ENCODE measurements at regions not wholly inside any gene's neighbourhood (a gene's known extent, or its start where the extent isn't known, plus 50 kb on each side); places are given as distances from the start of the nearest gene placed in this dataset.

GRCh38 chr3:113096188-113096892, 105.6 kb downstream of the GTPBP8 start:
- DNase-seq (ENCODE audit: low spot score), result no peak

DNA sequence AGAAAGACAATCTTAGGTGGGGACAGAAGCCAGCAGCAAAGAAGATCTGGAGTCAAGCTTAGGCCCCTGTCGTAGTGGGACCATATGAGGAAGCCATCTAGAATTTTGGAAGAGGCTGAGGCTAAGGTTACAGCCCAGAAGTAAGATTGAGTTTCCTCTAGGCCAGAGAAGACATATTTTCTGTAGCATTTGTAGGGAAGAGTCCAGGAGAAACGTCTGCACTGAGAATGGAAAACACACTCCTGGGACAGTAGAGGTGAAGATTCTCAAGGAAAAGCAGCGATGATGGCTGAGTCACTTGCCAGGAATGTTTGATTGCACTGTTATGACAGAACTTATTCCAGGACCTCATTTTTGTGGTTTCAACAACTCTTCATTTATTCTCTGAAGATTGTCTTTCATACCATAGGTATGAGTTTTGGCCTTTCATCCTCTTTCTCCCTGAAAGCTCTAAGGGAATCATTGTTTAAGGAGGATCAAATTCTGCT, 107.2 kb downstream of the GTPBP8 start:
- peak; percentile 93 for DNase-seq (ENCODE audit: low spot score)

DNA sequence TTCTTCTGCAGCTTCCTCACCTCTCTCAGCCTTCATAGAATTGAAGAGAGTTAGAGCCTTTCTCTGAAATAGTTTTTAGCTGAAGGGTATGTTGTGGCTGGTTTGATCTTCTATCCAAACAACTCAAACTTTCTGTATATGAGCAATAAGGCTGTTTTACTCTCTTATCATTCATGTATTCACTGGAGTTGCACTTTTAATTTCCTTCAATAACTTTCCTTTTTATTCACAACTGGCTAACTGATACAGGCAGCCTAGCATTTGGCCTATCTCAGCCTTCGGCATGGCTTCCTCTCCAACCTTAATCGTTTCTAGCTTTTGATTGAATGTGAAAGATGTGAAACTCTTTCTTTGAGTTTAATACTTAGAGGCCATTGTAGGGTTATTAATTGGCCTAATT, 109.3 kb downstream of the GTPBP8 start:
- DNase-seq (ENCODE audit: low spot score), result no peak

DNA sequence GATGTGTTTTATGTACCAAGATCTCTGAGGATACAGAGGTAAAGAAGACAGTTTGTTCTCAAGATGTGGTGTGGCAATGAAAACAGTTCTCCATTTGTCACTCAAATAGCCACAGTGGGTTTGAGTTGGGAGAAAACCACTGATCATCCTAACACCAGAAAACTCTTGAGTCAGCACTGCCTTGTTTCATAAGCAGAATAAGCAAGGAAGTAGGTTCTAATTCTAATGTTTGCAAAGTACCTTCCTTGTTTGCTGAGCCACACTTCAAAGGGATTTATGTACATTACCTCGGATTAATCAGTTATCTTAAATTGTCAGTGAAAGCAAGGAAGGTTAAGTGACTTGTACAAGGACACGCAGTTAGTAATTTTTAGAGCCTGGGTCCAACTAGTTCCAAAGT, 107.8 kb upstream of the BOC start:
- DNase-seq (ENCODE audit: low spot score), result no peak

- DNase-seq (ENCODE audit: low spot score), result no peak
Observed at GRCh38 chr3:113104357-113105092, 106.8 kb upstream of the BOC start.

GRCh38 chr3:113105093-113105449, 106.3 kb upstream of the BOC start:
- no peak for DNase-seq (ENCODE audit: low spot score)

GRCh38 chr3:113105966-113106660, 105.2 kb upstream of the BOC start:
- no peak for DNase-seq (ENCODE audit: low spot score)

GRCh38 chr3:113110267-113110666, 101.1 kb upstream of the BOC start:
- DNase-seq (ENCODE audit: low spot score), result no peak

GRCh38 chr3:113111011-113111707, 100.2 kb upstream of the BOC start:
- DNase-seq (ENCODE audit: low spot score), result peak; percentile 23

DNA sequence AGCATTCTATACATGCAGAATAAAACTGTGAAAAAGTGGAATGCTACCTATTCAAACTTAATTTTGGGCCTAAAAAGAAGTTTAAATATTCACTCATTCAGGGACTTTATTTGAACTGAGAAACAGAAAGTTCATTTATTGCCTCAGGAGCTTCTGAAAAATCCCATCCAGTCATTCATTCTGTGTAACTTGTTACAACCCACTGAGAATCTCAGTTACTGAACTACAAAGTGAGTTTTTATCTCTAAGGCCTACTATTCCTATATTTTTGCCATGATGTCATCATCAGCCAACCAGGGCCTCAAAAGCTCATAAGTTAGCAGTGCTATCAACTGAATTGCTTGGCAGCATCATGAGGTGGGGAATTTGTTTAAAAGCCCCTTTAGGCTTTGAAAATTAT, 98.0 kb upstream of the BOC start:
- DNase-seq (ENCODE audit: low spot score), result no peak

GRCh38 chr3:113117511-113118234, 93.7 kb upstream of the BOC start:
- peak; percentile 49 for DNase-seq (ENCODE audit: low spot score)

- no peak for DNase-seq (ENCODE audit: low spot score)
Observed at GRCh38 chr3:113118336-113118735, 93.0 kb upstream of the BOC start.

- no peak for DNase-seq (ENCODE audit: low spot score)
Observed at GRCh38 chr3:113124256-113124830, 87.0 kb upstream of the BOC start.

DNA sequence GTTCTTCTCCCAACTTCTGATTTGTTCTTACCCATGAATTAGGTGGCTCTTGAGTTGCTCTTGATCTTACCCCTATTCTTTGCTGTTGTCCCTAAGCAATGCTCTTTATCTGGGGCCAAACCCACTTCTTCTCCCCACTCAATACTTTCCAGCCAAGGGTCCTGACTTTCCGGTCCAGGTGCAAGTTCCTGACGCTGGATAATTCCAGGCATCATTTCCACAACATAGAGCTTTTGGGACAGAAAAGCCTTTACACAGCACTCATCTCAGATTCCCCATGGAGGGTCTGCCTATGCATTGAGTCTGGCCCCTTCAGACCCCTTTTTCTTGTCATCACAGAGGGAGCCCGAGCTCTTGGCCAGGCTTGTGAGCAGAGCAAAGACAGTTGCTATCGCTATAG, 85.4 kb upstream of the BOC start:
- no peak for DNase-seq (ENCODE audit: low spot score)

DNA sequence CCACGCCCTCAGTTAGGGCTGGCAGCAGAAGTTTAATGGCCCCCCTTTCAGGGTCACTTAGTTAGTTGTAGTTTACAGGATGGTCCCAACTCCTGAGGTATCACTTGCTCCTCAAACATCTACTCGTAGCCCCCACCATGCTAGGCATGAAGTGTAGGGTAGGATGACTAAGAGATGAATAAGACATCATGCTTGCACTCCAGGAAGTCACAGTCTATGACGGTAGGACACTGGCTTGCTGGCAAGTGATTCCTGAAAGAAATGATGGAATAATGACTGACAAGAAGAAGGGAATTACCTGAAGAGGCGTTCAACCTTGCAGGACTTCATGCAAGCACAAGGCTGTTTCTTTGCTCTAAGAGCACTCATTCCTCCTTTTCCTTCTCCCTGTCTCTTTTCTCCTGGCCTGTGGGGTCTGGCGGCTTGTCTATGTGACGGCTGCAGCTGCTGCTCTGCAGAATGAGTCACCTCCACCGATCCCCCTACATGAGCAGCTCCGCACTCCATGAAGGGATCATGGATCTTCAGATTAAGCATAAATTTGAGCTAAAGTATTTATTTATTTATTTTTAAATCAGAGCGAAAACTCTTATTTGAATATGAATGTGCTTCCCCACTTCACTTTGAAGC, 82.9 kb upstream of the BOC start:
- DNase-seq (ENCODE audit: low spot score), result peak; percentile 70

GRCh38 chr3:113129168-113129567, 82.2 kb upstream of the BOC start:
- no peak for DNase-seq (ENCODE audit: low spot score)

GRCh38 chr3:113132571-113132996, 78.8 kb upstream of the BOC start:
- peak; percentile 10 for DNase-seq (ENCODE audit: low spot score)

- DNase-seq (ENCODE audit: low spot score), result no peak
Observed at GRCh38 chr3:113133140-113133539, 78.2 kb upstream of the BOC start.

- DNase-seq (ENCODE audit: low spot score), result peak; percentile 29
Observed at GRCh38 chr3:113136071-113136470, 75.3 kb upstream of the BOC start.

DNA sequence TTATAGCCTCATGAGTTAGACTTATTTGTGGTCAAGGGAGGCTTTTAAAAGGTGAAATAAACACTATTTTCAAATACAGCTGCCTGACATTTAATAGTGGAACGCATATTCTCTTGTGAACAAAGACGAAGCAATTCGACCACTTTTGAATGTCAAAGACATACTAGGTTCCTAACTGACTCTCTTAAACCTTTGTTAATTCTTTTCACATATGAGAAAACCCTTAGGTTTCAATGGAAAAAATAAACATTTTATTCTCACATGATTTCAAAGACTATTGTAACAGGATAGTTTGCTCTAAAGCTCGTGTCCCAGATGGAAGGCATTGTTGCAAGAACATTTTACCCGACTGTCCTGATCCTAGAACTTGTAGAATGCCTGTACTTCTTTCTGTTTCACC, 74.8 kb upstream of the BOC start:
- no peak for DNase-seq (ENCODE audit: low spot score)

Measured in kidney tubule cell (primary cell).